HL-60 (cell line): ENCODE measurements at regions not wholly inside any gene's neighbourhood (a gene's known extent, or its start where the extent isn't known, plus 50 kb on each side); places are given as distances from the start of the nearest gene placed in this dataset.

ENCODE experiments used
- CTCF ChIP-seq: IDR thresholded peaks from one replicate; pipeline ENCODE4 v1.5.1; 2011; ENCODE audit warnings: low read length, control low read depth, inconsistent platforms; ENCODE audit not compliant: insufficient read depth
- POLR2AphosphoS5 ChIP-seq: IDR thresholded peaks from 2 replicates; pipeline ENCODE4 v1.6.1; 2012; ENCODE audit warnings: low read depth
- REST ChIP-seq: IDR thresholded peaks from 2 replicates; pipeline ENCODE4 v1.6.1; 2012; ENCODE audit warnings: low read depth; ENCODE audit not compliant: insufficient replicate concordance
- SPI1 ChIP-seq: IDR thresholded peaks from 2 replicates; pipeline ENCODE4 v1.6.1; 2012; ENCODE audit warnings: low read depth, mild to moderate bottlenecking, borderline replicate concordance

GRCh38 chr3:117104792-117105191, 395.2 kb downstream of the TUSC7 start:
- TF ChIP-seq CTCF (no peak), POLR2AphosphoS5 (no peak), REST (no peak), SPI1 (no peak)
